ENCODE measurements at regions not wholly inside any gene's neighbourhood (a gene's known extent, or its start where the extent isn't known, plus 50 kb on each side); places are given as distances from the start of the nearest gene placed in this dataset.

- Histone ChIP-seq H4K20me1 (ENCODE audit: insufficient read depth) (no peaks in the 10 kb centered on the region), H3F3A (ENCODE audit: insufficient read depth, low read length, poor library complexity, severe bottlenecking) (no peaks in the 10 kb centered on the region), H3K9ac (ENCODE audit: low read length) (no peak overlapping the region), H3K9me3 (ENCODE audit: low read length) (no peaks in the 10 kb centered on the region), H3K27me3 (ENCODE audit: insufficient read depth, low read depth, low read length) (no peaks in the 10 kb centered on the region), H3K4me3 (ENCODE audit: low read length) (no peak overlapping the region), H3K4me2 (ENCODE audit: low read length) (no peak overlapping the region), H3K9me2 (ENCODE audit: insufficient read depth, low read length) (no peaks in the 10 kb centered on the region), H3K36me3 (ENCODE audit: insufficient read depth, low read length) (no peaks in the 10 kb centered on the region), H3K79me2 (replicated peaks; ENCODE audit: insufficient read depth, low read length) (no peaks in the 10 kb centered on the region), H2AFZ (ENCODE audit: low read depth, low read length) (no peak overlapping the region), H3K27ac (ENCODE audit: low read length) (no peak overlapping the region)
- TF ChIP-seq EP300 (conservative IDR thresholded peaks at IDR 0.05; ENCODE audit: poor library complexity, severe bottlenecking) (no peak), CTCF (IDR thresholded peaks at IDR 0.05; ENCODE audit: poor library complexity, severe bottlenecking) (no peak), POLR2AphosphoS5 (IDR thresholded peaks at IDR 0.05) (no peak)
These were observed 163.5 kb downstream of the AACS start for GRCh38 chr12:125228519-125229260.

- H3K9ac ChIP-seq (ENCODE audit: low read length) = no peak overlapping the region
- no peaks in the 10 kb centered on the region for H3K36me3 ChIP-seq (ENCODE audit: insufficient read depth, low read length)
- H4K20me1 ChIP-seq (ENCODE audit: insufficient read depth) = no peaks in the 10 kb centered on the region
- no peaks in the 10 kb centered on the region for H3K9me3 ChIP-seq (ENCODE audit: low read length)
- no peaks in the 10 kb centered on the region for H3F3A ChIP-seq (ENCODE audit: insufficient read depth, low read length, poor library complexity, severe bottlenecking)
- no peak overlapping the region for H3K27ac ChIP-seq (ENCODE audit: low read length)
- TF ChIP-seq EZH2 (IDR thresholded peaks at IDR 0.05; ENCODE audit: borderline replicate concordance, insufficient read depth, low read length, poor library complexity, severe bottlenecking) = no peak
- no peaks in the 10 kb centered on the region for H3K79me2 ChIP-seq (replicated peaks; ENCODE audit: insufficient read depth, low read length)
- no peak overlapping the region for H3K4me2 ChIP-seq (ENCODE audit: low read length)
- H2AFZ ChIP-seq (ENCODE audit: low read depth, low read length) = no peak overlapping the region
- no peaks in the 10 kb centered on the region for H3K9me2 ChIP-seq (ENCODE audit: insufficient read depth, low read length)
- no peaks in the 10 kb centered on the region for H3K27me3 ChIP-seq (ENCODE audit: insufficient read depth, low read depth, low read length)
- H3K4me3 ChIP-seq (ENCODE audit: low read length) = no peak overlapping the region
These were observed 164.8 kb downstream of the AACS start for GRCh38 chr12:125229878-125230530.

GRCh38 chr12:125233319-125233718 lies 168.1 kb downstream of the AACS start:
- H3K36me3 ChIP-seq (ENCODE audit: insufficient read depth, low read length) = no peaks in the 10 kb centered on the region
- no peaks in the 10 kb centered on the region for H3K27me3 ChIP-seq (ENCODE audit: insufficient read depth, low read depth, low read length)
- H3K4me3 ChIP-seq (ENCODE audit: low read length) = no peak overlapping the region
- H3K79me2 ChIP-seq (replicated peaks; ENCODE audit: insufficient read depth, low read length) = no peaks in the 10 kb centered on the region
- H3K4me2 ChIP-seq (ENCODE audit: low read length) = no peak overlapping the region
- H3K9me3 ChIP-seq (ENCODE audit: low read length) = no peaks in the 10 kb centered on the region
- no peaks in the 10 kb centered on the region for H3K9me2 ChIP-seq (ENCODE audit: insufficient read depth, low read length)
- no peaks in the 10 kb centered on the region for H3F3A ChIP-seq (ENCODE audit: insufficient read depth, low read length, poor library complexity, severe bottlenecking)
- no peaks in the 10 kb centered on the region for H4K20me1 ChIP-seq (ENCODE audit: insufficient read depth)
- H3K9ac ChIP-seq (ENCODE audit: low read length) = no peak overlapping the region
- H2AFZ ChIP-seq (ENCODE audit: low read depth, low read length) = no peak overlapping the region
- no peak for TF ChIP-seq RAD21 (conservative IDR thresholded peaks at IDR 0.05)
- no peak for TF ChIP-seq TAF1 (IDR thresholded peaks at IDR 0.05; ENCODE audit: low read depth)
- TF ChIP-seq SMC3 (conservative IDR thresholded peaks at IDR 0.05; ENCODE audit: poor library complexity) = no peak
- TF ChIP-seq CTCF (IDR thresholded peaks at IDR 0.05; ENCODE audit: poor library complexity, severe bottlenecking) = no peak
- no peak for TF ChIP-seq REST (IDR thresholded peaks at IDR 0.05; ENCODE audit: borderline replicate concordance)
- no peak for TF ChIP-seq EZH2 (IDR thresholded peaks at IDR 0.05; ENCODE audit: borderline replicate concordance, insufficient read depth, low read length, poor library complexity, severe bottlenecking)
- no peak for TF ChIP-seq EP300 (conservative IDR thresholded peaks at IDR 0.05; ENCODE audit: poor library complexity, severe bottlenecking)
- no peak for TF ChIP-seq POLR2AphosphoS5 (IDR thresholded peaks at IDR 0.05)
- no peak for TF ChIP-seq MXI1 (conservative IDR thresholded peaks at IDR 0.05; ENCODE audit: poor library complexity, severe bottlenecking)
- no peak overlapping the region for H3K27ac ChIP-seq (ENCODE audit: low read length)
